ENCODE measurements at regions not wholly inside any gene's neighbourhood (a gene's known extent, or its start where the extent isn't known, plus 50 kb on each side); places are given as distances from the start of the nearest gene placed in this dataset.

DNA sequence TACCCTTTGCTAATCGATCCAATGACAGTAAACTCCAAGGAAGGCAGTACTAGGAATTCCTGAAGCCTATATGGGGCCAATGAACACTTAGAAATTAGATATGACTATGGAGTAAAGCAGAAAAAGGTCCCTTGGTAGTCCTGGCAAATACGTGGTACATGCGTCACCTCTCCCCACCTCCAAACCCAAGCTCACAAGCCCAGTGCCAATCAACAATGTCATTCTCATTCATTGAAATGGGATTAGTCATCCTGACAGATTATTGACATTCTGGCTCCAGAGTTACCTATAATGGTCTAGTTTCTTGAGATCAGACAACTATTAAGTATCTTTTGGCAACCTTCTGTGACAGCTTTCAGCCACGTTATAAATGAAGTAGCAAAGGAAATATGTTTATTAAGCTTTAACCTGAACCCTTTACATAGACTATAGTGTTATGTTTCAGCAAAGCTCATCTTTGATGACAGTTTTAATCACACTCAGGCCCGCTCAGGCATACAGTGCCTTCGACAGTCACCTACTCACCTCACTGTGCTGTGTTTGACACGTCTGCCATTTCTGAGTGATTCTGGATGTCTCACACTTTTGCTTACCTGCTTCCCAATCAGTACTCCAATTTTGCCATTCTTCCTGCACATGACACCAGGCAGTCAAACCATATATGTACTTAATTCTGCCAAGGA lies 69.6 kb upstream of the ADO start (continued):
- TF ChIP-seq, protein P1, sequence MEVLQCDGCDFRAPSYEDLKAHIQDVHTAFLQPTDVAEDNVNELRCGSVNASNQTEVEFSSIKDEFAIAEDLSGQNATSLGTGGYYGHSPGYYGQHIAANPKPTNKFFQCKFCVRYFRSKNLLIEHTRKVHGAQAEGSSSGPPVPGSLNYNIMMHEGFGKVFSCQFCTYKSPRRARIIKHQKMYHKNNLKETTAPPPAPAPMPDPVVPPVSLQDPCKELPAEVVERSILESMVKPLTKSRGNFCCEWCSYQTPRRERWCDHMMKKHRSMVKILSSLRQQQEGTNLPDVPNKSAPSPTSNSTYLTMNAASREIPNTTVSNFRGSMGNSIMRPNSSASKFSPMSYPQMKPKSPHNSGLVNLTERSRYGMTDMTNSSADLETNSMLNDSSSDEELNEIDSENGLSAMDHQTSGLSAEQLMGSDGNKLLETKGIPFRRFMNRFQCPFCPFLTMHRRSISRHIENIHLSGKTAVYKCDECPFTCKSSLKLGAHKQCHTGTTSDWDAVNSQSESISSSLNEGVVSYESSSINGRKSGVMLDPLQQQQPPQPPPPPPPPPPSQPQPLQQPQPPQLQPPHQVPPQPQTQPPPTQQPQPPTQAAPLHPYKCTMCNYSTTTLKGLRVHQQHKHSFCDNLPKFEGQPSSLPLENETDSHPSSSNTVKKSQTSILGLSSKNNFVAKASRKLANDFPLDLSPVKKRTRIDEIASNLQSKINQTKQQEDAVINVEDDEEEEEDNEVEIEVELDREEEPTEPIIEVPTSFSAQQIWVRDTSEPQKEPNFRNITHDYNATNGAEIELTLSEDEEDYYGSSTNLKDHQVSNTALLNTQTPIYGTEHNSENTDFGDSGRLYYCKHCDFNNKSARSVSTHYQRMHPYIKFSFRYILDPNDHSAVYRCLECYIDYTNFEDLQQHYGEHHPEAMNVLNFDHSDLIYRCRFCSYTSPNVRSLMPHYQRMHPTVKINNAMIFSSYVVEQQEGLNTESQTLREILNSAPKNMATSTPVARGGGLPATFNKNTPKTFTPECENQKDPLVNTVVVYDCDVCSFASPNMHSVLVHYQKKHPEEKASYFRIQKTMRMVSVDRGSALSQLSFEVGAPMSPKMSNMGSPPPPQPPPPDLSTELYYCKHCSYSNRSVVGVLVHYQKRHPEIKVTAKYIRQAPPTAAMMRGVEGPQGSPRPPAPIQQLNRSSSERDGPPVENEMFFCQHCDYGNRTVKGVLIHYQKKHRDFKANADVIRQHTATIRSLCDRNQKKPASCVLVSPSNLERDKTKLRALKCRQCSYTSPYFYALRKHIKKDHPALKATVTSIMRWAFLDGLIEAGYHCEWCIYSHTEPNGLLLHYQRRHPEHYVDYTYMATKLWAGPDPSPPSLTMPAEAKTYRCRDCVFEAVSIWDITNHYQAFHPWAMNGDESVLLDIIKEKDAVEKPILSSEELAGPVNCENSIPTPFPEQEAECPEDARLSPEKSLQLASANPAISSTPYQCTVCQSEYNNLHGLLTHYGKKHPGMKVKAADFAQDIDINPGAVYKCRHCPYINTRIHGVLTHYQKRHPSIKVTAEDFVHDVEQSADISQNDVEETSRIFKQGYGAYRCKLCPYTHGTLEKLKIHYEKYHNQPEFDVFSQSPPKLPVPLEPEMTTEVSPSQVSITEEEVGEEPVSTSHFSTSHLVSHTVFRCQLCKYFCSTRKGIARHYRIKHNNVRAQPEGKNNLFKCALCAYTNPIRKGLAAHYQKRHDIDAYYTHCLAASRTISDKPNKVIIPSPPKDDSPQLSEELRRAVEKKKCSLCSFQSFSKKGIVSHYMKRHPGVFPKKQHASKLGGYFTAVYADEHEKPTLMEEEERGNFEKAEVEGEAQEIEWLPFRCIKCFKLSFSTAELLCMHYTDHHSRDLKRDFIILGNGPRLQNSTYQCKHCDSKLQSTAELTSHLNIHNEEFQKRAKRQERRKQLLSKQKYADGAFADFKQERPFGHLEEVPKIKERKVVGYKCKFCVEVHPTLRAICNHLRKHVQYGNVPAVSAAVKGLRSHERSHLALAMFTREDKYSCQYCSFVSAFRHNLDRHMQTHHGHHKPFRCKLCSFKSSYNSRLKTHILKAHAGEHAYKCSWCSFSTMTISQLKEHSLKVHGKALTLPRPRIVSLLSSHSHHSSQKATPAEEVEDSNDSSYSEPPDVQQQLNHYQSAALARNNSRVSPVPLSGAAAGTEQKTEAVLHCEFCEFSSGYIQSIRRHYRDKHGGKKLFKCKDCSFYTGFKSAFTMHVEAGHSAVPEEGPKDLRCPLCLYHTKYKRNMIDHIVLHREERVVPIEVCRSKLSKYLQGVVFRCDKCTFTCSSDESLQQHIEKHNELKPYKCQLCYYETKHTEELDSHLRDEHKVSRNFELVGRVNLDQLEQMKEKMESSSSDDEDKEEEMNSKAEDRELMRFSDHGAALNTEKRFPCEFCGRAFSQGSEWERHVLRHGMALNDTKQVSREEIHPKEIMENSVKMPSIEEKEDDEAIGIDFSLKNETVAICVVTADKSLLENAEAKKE (CRISPR knock-in tag; IDR thresholded peaks at IDR 0.05): no peak

DNA sequence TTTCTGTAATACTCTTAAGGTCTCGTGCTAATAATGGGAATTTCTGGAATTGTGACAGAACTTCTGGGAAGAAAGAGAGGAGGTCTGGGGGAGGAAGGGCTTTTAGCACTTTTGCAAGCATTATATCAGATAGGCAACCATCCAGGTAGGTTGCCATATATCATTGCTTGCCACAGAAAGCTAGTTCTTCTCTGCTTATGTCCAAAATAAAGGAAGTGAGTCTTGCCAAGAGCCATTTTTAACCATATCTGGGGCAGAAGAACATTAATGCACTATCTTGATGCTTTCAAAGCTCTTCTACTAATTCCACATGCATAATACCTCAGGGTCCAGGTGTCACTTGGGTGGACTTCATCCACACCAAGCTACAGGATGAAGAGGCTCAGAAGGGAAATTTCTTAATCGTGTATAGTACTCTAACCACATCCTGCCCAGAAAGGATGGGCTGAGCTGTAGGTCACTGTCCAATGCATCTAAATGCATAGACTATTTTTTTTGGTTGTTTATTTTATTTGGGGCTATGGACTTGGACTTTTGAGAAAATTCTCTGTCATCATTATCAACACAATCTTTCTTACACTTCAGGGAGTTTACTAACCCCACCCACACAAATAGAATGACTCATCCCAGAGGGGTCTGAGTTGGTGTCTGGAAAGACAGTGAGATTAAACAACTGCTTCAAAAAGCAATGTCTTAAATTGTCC lies 68.9 kb upstream of the ADO start:
- Mint-ChIP-seq H3K4me1 (no peaks in the 10 kb centered on the region), H3K36me3 (ENCODE audit: low read depth) (no peaks in the 10 kb centered on the region), H3K9me3 (no peaks in the 10 kb centered on the region), H3K4me3 (no peak overlapping the region), H3K27me3 (ENCODE audit: insufficient read depth, low read depth, poor library complexity) (no peaks in the 10 kb centered on the region), H3K27ac (no peak overlapping the region)
- H3K4me1 ChIP-seq (ENCODE audit: insufficient read depth): no peaks in the 10 kb centered on the region
- no peaks in the 10 kb centered on the region for H3K27me3 ChIP-seq (ENCODE audit: insufficient read depth)
- DNase-seq (ENCODE audit: low spot score) (no peak), ATAC-seq (no peak)
- no peak overlapping the region for H3K27ac ChIP-seq (ENCODE audit: low read depth)
- TF ChIP-seq STAT1 (IDR thresholded peaks at IDR 0.05; ENCODE audit: unreplicated experiment) (no peak), EZH2phosphoT487 (IDR thresholded peaks at IDR 0.05; ENCODE audit: unreplicated experiment) (no peak), NANOG (IDR thresholded peaks at IDR 0.05; ENCODE audit: borderline replicate concordance) (no peak), POLR2AphosphoS5 (IDR thresholded peaks at IDR 0.05; ENCODE audit: low read depth) (no peak), JUNB (IDR thresholded peaks at IDR 0.05; ENCODE audit: unreplicated experiment) (no peak), CREB1 (CRISPR knock-in tag; IDR thresholded peaks at IDR 0.05; ENCODE audit: low read depth) (no peak), EZH2 (IDR thresholded peaks at IDR 0.05; ENCODE audit: low read depth, unreplicated experiment) (no peak)
- TF ChIP-seq, protein P2, sequence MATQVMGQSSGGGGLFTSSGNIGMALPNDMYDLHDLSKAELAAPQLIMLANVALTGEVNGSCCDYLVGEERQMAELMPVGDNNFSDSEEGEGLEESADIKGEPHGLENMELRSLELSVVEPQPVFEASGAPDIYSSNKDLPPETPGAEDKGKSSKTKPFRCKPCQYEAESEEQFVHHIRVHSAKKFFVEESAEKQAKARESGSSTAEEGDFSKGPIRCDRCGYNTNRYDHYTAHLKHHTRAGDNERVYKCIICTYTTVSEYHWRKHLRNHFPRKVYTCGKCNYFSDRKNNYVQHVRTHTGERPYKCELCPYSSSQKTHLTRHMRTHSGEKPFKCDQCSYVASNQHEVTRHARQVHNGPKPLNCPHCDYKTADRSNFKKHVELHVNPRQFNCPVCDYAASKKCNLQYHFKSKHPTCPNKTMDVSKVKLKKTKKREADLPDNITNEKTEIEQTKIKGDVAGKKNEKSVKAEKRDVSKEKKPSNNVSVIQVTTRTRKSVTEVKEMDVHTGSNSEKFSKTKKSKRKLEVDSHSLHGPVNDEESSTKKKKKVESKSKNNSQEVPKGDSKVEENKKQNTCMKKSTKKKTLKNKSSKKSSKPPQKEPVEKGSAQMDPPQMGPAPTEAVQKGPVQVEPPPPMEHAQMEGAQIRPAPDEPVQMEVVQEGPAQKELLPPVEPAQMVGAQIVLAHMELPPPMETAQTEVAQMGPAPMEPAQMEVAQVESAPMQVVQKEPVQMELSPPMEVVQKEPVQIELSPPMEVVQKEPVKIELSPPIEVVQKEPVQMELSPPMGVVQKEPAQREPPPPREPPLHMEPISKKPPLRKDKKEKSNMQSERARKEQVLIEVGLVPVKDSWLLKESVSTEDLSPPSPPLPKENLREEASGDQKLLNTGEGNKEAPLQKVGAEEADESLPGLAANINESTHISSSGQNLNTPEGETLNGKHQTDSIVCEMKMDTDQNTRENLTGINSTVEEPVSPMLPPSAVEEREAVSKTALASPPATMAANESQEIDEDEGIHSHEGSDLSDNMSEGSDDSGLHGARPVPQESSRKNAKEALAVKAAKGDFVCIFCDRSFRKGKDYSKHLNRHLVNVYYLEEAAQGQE (IDR thresholded peaks at IDR 0.05; ENCODE audit: unreplicated experiment): no peak
- TF ChIP-seq, protein P3, sequence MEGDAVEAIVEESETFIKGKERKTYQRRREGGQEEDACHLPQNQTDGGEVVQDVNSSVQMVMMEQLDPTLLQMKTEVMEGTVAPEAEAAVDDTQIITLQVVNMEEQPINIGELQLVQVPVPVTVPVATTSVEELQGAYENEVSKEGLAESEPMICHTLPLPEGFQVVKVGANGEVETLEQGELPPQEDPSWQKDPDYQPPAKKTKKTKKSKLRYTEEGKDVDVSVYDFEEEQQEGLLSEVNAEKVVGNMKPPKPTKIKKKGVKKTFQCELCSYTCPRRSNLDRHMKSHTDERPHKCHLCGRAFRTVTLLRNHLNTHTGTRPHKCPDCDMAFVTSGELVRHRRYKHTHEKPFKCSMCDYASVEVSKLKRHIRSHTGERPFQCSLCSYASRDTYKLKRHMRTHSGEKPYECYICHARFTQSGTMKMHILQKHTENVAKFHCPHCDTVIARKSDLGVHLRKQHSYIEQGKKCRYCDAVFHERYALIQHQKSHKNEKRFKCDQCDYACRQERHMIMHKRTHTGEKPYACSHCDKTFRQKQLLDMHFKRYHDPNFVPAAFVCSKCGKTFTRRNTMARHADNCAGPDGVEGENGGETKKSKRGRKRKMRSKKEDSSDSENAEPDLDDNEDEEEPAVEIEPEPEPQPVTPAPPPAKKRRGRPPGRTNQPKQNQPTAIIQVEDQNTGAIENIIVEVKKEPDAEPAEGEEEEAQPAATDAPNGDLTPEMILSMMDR (conservative IDR thresholded peaks at IDR 0.05; ENCODE audit: low read depth in 2 of 2): no peak
- TF ChIP-seq, protein P4, sequence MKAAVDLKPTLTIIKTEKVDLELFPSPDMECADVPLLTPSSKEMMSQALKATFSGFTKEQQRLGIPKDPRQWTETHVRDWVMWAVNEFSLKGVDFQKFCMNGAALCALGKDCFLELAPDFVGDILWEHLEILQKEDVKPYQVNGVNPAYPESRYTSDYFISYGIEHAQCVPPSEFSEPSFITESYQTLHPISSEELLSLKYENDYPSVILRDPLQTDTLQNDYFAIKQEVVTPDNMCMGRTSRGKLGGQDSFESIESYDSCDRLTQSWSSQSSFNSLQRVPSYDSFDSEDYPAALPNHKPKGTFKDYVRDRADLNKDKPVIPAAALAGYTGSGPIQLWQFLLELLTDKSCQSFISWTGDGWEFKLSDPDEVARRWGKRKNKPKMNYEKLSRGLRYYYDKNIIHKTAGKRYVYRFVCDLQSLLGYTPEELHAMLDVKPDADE (IDR thresholded peaks at IDR 0.05): no peak
- H3K36me3 ChIP-seq (ENCODE audit: insufficient read depth): no peaks in the 10 kb centered on the region
- H3F3A ChIP-seq (replicated peaks; ENCODE audit: low read depth): no peaks in the 10 kb centered on the region
- H4K20me1 ChIP-seq (replicated peaks; ENCODE audit: insufficient read depth): no peaks in the 10 kb centered on the region
- H2AFZ ChIP-seq: no peak overlapping the region
- H3K4me3 ChIP-seq: no peak overlapping the region
- H3K9me2 ChIP-seq (ENCODE audit: insufficient read depth): peaks cover 8% of the 10 kb centered on the region
- H3K79me2 ChIP-seq (replicated peaks; ENCODE audit: insufficient read depth): no peaks in the 10 kb centered on the region
- H3K4me2 ChIP-seq: no peak overlapping the region
